ENCODE measurements at regions not wholly inside any gene's neighbourhood (a gene's known extent, or its start where the extent isn't known, plus 50 kb on each side); places are given as distances from the start of the nearest gene placed in this dataset.

- Histone ChIP-seq H3K4me3 (ENCODE audit: low read length) (no peak overlapping the region), H3K9ac (ENCODE audit: low read length) (no peak overlapping the region), H3K9me2 (ENCODE audit: insufficient read depth, low read length) (no peaks in the 10 kb centered on the region), H3K79me2 (replicated peaks; ENCODE audit: insufficient read depth, low read length) (no peaks in the 10 kb centered on the region), H3K27me3 (ENCODE audit: insufficient read depth, low read depth, low read length) (no peaks in the 10 kb centered on the region), H3F3A (ENCODE audit: insufficient read depth, low read length, poor library complexity, severe bottlenecking) (no peaks in the 10 kb centered on the region), H3K36me3 (ENCODE audit: insufficient read depth, low read length) (no peaks in the 10 kb centered on the region), H3K4me2 (ENCODE audit: low read length) (no peak overlapping the region), H3K27ac (ENCODE audit: low read length) (no peak overlapping the region), H4K20me1 (ENCODE audit: insufficient read depth) (no peaks in the 10 kb centered on the region), H3K9me3 (ENCODE audit: low read length) (no peaks in the 10 kb centered on the region), H2AFZ (ENCODE audit: low read depth, low read length) (no peak overlapping the region)
- TF ChIP-seq POLR2AphosphoS5 (IDR thresholded peaks at IDR 0.05) (no peak), MXI1 (conservative IDR thresholded peaks at IDR 0.05; ENCODE audit: poor library complexity, severe bottlenecking) (no peak), RAD21 (conservative IDR thresholded peaks at IDR 0.05) (no peak)
Measured at GRCh38 chr1:81231729-81232038, 569.0 kb upstream of the ADGRL2 start.

- Histone ChIP-seq H3K79me2 (replicated peaks; ENCODE audit: insufficient read depth, low read length) (no peaks in the 10 kb centered on the region), H3K9me2 (ENCODE audit: insufficient read depth, low read length) (no peaks in the 10 kb centered on the region), H3F3A (ENCODE audit: insufficient read depth, low read length, poor library complexity, severe bottlenecking) (no peaks in the 10 kb centered on the region), H3K27ac (ENCODE audit: low read length) (no peak overlapping the region), H3K4me3 (ENCODE audit: low read length) (no peak overlapping the region), H2AFZ (ENCODE audit: low read depth, low read length) (no peak overlapping the region), H4K20me1 (ENCODE audit: insufficient read depth) (no peaks in the 10 kb centered on the region), H3K27me3 (ENCODE audit: insufficient read depth, low read depth, low read length) (no peaks in the 10 kb centered on the region), H3K4me2 (ENCODE audit: low read length) (no peak overlapping the region), H3K36me3 (ENCODE audit: insufficient read depth, low read length) (no peaks in the 10 kb centered on the region), H3K9ac (ENCODE audit: low read length) (no peak overlapping the region), H3K9me3 (ENCODE audit: low read length) (no peaks in the 10 kb centered on the region)
- TF ChIP-seq TAF1 (IDR thresholded peaks at IDR 0.05; ENCODE audit: low read depth), result no peak
- no peak for TF ChIP-seq POLR2AphosphoS5 (IDR thresholded peaks at IDR 0.05)
- TF ChIP-seq CTCF (IDR thresholded peaks at IDR 0.05; ENCODE audit: poor library complexity, severe bottlenecking), result no peak
- TF ChIP-seq, protein P1, sequence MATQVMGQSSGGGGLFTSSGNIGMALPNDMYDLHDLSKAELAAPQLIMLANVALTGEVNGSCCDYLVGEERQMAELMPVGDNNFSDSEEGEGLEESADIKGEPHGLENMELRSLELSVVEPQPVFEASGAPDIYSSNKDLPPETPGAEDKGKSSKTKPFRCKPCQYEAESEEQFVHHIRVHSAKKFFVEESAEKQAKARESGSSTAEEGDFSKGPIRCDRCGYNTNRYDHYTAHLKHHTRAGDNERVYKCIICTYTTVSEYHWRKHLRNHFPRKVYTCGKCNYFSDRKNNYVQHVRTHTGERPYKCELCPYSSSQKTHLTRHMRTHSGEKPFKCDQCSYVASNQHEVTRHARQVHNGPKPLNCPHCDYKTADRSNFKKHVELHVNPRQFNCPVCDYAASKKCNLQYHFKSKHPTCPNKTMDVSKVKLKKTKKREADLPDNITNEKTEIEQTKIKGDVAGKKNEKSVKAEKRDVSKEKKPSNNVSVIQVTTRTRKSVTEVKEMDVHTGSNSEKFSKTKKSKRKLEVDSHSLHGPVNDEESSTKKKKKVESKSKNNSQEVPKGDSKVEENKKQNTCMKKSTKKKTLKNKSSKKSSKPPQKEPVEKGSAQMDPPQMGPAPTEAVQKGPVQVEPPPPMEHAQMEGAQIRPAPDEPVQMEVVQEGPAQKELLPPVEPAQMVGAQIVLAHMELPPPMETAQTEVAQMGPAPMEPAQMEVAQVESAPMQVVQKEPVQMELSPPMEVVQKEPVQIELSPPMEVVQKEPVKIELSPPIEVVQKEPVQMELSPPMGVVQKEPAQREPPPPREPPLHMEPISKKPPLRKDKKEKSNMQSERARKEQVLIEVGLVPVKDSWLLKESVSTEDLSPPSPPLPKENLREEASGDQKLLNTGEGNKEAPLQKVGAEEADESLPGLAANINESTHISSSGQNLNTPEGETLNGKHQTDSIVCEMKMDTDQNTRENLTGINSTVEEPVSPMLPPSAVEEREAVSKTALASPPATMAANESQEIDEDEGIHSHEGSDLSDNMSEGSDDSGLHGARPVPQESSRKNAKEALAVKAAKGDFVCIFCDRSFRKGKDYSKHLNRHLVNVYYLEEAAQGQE (IDR thresholded peaks at IDR 0.05; ENCODE audit: borderline replicate concordance), result no peak
- no peak for TF ChIP-seq EP300 (conservative IDR thresholded peaks at IDR 0.05; ENCODE audit: poor library complexity, severe bottlenecking)
- TF ChIP-seq RAD21 (conservative IDR thresholded peaks at IDR 0.05), result no peak
- no peak for TF ChIP-seq MXI1 (conservative IDR thresholded peaks at IDR 0.05; ENCODE audit: poor library complexity, severe bottlenecking)
- TF ChIP-seq SMC3 (conservative IDR thresholded peaks at IDR 0.05; ENCODE audit: poor library complexity), result no peak
- TF ChIP-seq EZH2 (IDR thresholded peaks at IDR 0.05; ENCODE audit: borderline replicate concordance, insufficient read depth, low read length, poor library complexity, severe bottlenecking), result no peak
Measured at GRCh38 chr1:81230983-81231728, 569.6 kb upstream of the ADGRL2 start.

Measured in neural cell (in vitro differentiated cells).